NOMO-1 treated with DMSO at 0.1 percent for 48 hours (cell line): ENCODE measurements at regions not wholly inside any gene's neighbourhood (a gene's known extent, or its start where the extent isn't known, plus 50 kb on each side); places are given as distances from the start of the nearest gene placed in this dataset.

ENCODE experiments used
- DNase-seq: peaks from one replicate; lab custom pipeline; 2025; ENCODE audit not compliant: unreplicated experiment; lab: John Stamatoyannopoulos, UW

GRCh38 chr4:96093563-96093962, 253.7 kb downstream of the PDHA2 start:
- DNase-seq = no peak

- no peak for DNase-seq
These were observed 254.3 kb downstream of the PDHA2 start for GRCh38 chr4:96094183-96094582.

DNA sequence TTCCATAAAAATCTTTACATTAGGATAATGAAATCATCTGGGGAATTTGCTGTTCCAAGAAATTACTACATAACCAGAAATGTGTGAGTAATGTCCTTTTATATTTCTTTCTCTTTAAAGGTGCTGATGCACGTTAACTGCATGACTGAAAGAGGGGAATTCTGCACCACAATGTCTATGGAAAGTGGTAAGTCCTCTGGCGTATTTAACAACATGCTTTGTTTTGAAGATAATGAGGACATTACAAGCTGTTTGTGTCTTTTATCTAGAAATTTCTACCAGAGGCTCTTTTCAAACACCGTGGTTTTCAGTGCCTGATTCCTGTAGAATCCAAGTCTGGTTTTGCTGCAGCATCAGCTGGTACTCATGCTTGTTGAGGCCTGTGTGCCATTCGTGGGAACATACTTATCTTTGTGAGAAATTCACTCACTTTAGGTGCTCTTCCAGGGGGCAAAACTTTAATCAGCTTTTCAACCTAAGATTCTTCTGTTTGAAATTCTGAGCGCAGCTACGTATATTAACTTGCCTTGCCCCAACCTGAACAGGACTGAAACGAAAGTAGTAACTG, 257.2 kb downstream of the PDHA2 start:
- no peak for DNase-seq

GRCh38 chr4:96097693-96098092, 257.8 kb downstream of the PDHA2 start:
- no peak for DNase-seq

- no peak for DNase-seq
These were observed 259.1 kb downstream of the PDHA2 start for GRCh38 chr4:96099031-96099430.

DNA sequence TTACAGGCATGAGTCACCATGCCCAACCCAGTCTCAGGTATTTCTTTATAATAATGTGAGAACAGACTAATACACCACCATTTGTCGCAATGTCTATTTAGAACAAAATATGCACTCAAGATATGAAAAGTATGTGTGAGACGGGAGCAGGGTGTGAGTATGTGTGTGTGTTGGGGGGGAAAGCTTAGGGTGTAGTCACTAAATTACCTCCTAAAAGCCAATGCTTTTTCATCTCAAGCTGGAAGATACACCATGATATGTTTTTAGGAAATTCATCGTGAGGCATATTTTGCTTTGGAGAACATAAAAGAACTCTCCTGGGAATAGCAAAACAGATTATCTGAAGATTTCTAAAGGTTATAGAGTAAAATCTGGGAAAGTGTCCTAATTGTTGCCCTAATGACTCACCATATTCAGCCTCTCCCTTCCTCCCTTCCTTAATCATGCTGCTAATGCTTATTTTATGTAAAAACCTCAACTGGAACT, 262.7 kb downstream of the PDHA2 start:
- no peak for DNase-seq

DNA sequence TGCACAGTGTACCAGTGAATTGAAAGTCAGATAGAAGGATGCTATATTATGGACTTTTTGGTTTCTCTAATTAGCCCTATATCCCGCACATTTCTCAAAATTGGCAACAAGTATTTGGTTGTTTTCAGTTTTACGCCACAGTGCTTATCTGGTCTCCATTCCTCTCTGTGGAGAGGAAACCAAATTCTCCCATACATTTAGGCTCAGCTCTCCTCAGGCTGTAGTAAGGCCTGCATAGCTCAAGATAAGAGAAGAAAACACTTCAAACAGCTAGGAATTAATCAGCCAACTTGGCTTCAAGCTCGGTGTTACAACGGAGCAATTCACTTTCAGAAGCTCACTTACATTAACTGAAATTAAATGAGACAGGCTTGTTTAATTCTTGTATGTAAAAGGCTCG, 263.2 kb downstream of the PDHA2 start:
- no peak for DNase-seq

- no peak for DNase-seq
These were observed 268.3 kb downstream of the PDHA2 start for GRCh38 chr4:96108146-96108545.

DNA sequence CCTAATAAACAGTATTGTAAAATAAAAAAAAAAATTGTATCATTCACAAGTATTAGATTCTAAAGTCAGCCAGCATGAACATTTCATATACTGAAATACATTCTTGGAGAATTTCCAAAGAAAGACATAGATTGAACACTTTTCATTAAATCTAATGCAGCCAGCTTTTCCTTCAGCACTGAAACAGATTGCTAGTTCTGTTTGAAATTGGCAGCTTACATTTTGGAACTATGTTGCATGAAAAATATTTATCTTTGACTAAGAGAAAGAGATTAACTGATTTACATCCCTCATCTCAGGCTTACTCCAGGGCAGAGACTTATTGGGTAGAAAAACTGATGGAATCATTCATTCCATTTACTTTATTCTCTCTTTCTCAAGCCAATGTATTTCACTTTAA, 272.7 kb downstream of the PDHA2 start:
- no peak for DNase-seq

DNA sequence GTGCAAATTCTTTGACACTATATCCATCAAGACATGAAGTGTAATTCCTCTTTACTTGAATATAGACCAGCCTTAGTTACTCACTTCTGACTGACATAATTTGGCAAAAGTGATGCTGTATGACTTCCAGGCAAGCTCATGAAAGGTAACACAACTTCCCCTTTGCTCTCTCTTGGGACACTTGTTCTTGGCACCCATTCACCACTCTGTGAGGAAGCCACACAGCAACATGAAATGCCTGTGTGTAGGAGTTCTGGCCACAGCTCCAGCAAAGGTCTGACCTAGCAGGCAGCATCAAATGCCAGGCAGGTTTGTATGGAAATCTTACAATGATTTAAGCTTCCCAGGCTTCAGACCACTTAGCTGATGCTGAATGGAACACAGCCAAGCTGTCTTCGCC, 280.3 kb downstream of the PDHA2 start:
- DNase-seq = no peak

GRCh38 chr4:96126227-96126626, 286.3 kb downstream of the PDHA2 start:
- no peak for DNase-seq

DNA sequence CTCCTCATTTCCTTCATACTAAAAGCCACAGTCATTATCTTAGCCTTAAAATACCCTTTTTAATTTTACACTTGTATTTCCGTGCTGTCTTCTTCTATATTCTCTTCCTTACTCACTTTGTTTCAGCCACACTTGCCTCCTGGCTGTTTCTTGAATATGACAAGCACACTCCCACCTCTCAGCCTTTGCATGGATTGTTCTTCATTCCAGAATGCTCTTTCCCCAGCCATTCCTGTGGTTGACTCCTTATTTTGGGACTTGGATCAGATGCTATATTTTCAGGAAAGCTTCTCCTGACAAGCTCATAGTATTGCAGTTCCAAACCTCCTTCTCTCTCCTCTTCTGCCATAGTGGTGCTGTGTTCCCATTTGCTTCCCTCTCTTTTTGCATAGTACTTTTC, 291.3 kb downstream of the PDHA2 start:
- no peak for DNase-seq

GRCh38 chr4:96134806-96135205, 294.9 kb downstream of the PDHA2 start:
- DNase-seq = no peak

GRCh38 chr4:96136056-96136455, 296.2 kb downstream of the PDHA2 start:
- no peak for DNase-seq

DNA sequence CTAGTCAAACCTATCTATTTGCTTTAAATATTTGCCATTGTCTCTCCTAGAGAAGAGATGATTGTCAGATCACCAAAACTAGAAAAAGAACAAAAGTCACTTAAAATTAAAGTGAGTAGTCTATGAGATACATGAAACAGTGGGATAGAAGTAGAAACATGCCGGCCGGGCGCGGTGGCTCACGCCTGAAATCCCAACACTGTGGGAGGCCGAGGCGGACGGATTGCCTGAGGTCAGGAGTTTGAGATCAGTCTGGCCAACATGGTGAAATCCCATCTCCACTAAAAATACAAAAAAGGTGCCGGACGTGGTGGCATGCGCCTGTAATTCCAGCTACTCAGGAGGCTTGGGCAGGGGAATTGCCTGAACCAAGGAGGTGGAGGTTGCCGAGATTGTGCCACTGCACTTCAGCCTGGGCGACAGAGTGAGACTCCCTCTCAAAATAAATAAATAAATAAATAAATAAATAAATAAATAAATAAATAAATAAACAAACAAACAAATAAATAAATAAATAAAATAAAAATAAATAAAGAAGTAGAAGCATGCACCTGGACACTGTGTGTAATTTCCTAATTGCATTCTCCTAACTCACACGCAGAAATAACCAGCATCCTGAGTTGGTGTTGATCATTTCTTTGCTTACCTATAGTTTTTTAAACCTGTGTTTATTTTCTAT, 299.5 kb downstream of the PDHA2 start:
- DNase-seq = no peak

- no peak for DNase-seq
These were observed 305.7 kb downstream of the PDHA2 start for GRCh38 chr4:96145601-96146000.

DNA sequence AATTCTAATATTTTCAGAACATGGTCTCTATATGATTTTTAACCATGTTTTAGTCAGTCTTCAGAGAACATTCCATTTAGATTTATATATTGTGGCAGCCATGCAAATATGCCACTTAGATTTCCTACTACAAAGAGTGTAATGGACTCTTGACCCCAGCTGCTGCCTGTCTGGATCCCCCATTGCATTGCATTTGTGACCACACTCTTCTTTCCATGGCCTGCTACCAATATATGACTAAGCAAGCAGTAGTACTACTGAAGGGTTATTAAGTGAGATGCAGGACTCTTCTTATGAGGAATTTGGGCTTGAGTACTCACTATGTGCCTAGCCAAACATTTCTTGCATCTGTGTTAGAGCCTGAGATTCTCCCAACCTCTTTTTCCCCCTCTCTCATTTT, 306.8 kb downstream of the PDHA2 start:
- no peak for DNase-seq

- DNase-seq = no peak
These were observed 310.0 kb downstream of the PDHA2 start for GRCh38 chr4:96149894-96150293.

GRCh38 chr4:96150466-96150865, 310.6 kb downstream of the PDHA2 start:
- DNase-seq = no peak

GRCh38 chr4:96152824-96153223, 312.9 kb downstream of the PDHA2 start:
- DNase-seq = no peak

- no peak for DNase-seq
These were observed 314.8 kb downstream of the PDHA2 start for GRCh38 chr4:96154676-96155075.

GRCh38 chr4:96162636-96163035, 322.7 kb downstream of the PDHA2 start:
- no peak for DNase-seq

DNA sequence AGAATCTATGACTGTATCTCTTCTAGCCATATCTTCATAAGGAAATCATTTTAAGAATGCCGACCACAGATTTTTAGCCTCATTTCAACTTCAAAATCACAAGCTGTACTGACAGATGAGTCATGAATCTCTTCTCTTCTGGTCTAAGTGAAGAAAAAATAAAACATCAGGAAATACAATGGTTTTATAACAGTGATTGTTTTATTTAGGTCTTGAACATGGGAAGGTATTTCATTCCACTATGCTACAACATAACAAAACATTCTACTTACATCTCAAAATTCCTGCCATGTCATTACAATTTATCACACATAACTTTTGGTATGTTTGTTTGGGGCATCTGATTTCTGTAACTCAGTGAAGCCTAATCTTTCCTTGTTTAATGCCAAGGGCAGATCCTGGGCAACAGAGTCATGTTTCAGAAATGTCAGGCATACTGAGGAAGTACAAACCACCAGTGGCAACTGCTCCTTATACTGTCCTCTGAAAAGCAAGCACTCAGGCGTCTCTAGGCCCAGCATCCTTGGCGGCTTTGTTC, 325.0 kb downstream of the PDHA2 start:
- DNase-seq = no peak
